ENCODE measurements at regions not wholly inside any gene's neighbourhood (a gene's known extent, or its start where the extent isn't known, plus 50 kb on each side); places are given as distances from the start of the nearest gene placed in this dataset.

DNA sequence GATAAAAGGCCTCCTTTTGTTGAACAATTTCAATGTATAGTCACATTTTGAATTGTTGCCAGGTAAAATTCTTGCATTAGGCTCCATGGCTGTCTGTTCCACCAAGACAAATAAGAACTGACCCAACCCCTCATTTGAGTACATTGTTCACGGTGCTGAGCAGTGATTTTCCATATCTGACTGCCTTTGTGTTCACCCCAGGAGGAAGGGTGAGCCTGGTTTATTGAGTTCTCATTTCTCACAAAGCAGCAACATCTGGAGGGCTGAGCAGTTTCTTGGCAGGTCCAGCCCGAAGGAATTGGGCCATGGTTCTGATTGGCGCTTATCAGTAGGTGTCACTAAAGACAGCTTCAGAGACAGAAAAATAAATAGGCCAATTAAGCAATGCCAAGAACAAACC, 149.1 kb downstream of the BMP4 start:
- H3K9me1 ChIP-seq (ENCODE audit: control insufficient read depth, insufficient read depth, low read length): no peaks in the 10 kb centered on the region
- ATAC-seq (no peak), DNase-seq (ENCODE audit: extremely low read depth in 1 of 4, low spot score in 3 of 4) (no peak), FAIRE-seq (no peak)
- no peak overlapping the region for H3K9ac ChIP-seq (ENCODE audit: insufficient read depth in 1 of 2, low read depth in 2 of 2, low read length in 2 of 2)
- no peak overlapping the region for H3K4me2 ChIP-seq (ENCODE audit: insufficient read depth, low read length)
- in situ Hi-C loops (cut with MboI): no loop called here
- no peak overlapping the region for H2AFZ ChIP-seq (ENCODE audit: low read depth, low read length)
- no peaks in the 10 kb centered on the region for H3K36me3 ChIP-seq (ENCODE audit: control insufficient read depth, insufficient read depth, low read length)
- intact Hi-C loops (cut with micrococcal nuclease): no loop called here
- ChIA-PET CTCF (ENCODE audit: low intra/inter-chr PET ratio) (no interaction called here), POLR2A (interaction anchor here (0.7 kb wide), 1 partner anchor 95 kb away, joined by 4 read pairs; no protein-coding TSS in a partner anchor)
- H3K9me3 ChIP-seq (replicated peaks; ENCODE audit: control insufficient read depth, insufficient read depth, low read depth, low read length): no peaks in the 10 kb centered on the region; the same call in 1 of the 2 replicates
- WGBS (ENCODE audit: insufficient coverage, low coverage, missing lambda C conversion rate): 7% methylated on average over 3 of the region's 3 CpGs
- H3K27ac ChIP-seq (ENCODE audit: extremely low read depth, low read depth, low read length): no peak overlapping the region
- H3K27me3 ChIP-seq (ENCODE audit: control insufficient read depth in 2 of 2, insufficient read depth in 2 of 2, low read length in 2 of 2): no peaks in the 10 kb centered on the region
- no peak overlapping the region for H3K4me3 ChIP-seq
- no peaks in the 10 kb centered on the region for H4K20me1 ChIP-seq (replicated peaks; ENCODE audit: control insufficient read depth, insufficient read depth, low read length)
- no TSS peak for BruUV-seq (replicated peaks)
- no peaks in the 10 kb centered on the region for H3K4me1 ChIP-seq (replicated peaks in 1 of 2; ENCODE audit: control insufficient read depth in 2 of 2, insufficient read depth in 2 of 2, low read length in 2 of 2)
- H3K79me2 ChIP-seq (ENCODE audit: control insufficient read depth, insufficient read depth, low read length): no peaks in the 10 kb centered on the region
- TF ChIP-seq HNRNPUL1 (IDR thresholded peaks at IDR 0.05; ENCODE audit: low read length) (no peak), SAFB (IDR thresholded peaks at IDR 0.05; ENCODE audit: borderline replicate concordance, low read depth, low read length) (no peak), BRCA1 (IDR thresholded peaks at IDR 0.05) (no peak), BRCA1 (CRISPR knock-in tag; IDR thresholded peaks at IDR 0.05) (no peak), HNRNPK (IDR thresholded peaks at IDR 0.05; ENCODE audit: low read depth, low read length, poor library complexity, severe bottlenecking) (no peak), GATA2 (CRISPR knock-in tag; IDR thresholded peaks at IDR 0.05) (no peak), RAD21 (CRISPR knock-in tag; conservative IDR thresholded peaks at IDR 0.05 in 1 of 2, IDR thresholded peaks at IDR 0.05 in 1 of 2) (no peak), TSHZ1 (CRISPR knock-in tag; IDR thresholded peaks at IDR 0.05) (no peak), NR2F6 (CRISPR knock-in tag; IDR thresholded peaks at IDR 0.05) (no peak), ESRRA (IDR thresholded peaks at IDR 0.05; ENCODE audit: borderline replicate concordance, low read depth) (no peak), SRSF9 (IDR thresholded peaks at IDR 0.05; ENCODE audit: borderline replicate concordance, low read depth, low read length) (no peak), NCOA2 (IDR thresholded peaks at IDR 0.05; ENCODE audit: partially characterized antibody in 2 of 2) (no peak), HLTF (IDR thresholded peaks at IDR 0.05) (no peak), NFIC (IDR thresholded peaks at IDR 0.05) (no peak)
